ENCODE measurements at regions not wholly inside any gene's neighbourhood (a gene's known extent, or its start where the extent isn't known, plus 50 kb on each side); places are given as distances from the start of the nearest gene placed in this dataset.
"Not testable (repeated sequence)": the region's sequence is repeated elsewhere in the genome, so short reads cannot be mapped to it uniquely, and the experiment has no call there.

- H3K27me3 ChIP-seq (ENCODE audit: control insufficient read depth in 3 of 3, insufficient read depth in 3 of 3, low read depth in 1 of 3, low read length in 3 of 3); H4K91ac ChIP-seq (ENCODE audit: low read depth, low read length, poor library complexity); H2AFZ ChIP-seq (ENCODE audit: low read length); H3K4me1 ChIP-seq (ENCODE audit: control insufficient read depth in 2 of 2, insufficient read depth in 1 of 2, low read depth in 1 of 2, low read length in 2 of 2); H3K27ac ChIP-seq (replicated peaks; ENCODE audit: low read length); H3K4ac ChIP-seq (ENCODE audit: low read length); H2BK12ac ChIP-seq (ENCODE audit: low read length); H3K14ac ChIP-seq (ENCODE audit: low read length); H3K4me3 ChIP-seq (ENCODE audit: low read length in 2 of 2); DNase-seq (ENCODE audit: low spot score); H2BK5ac ChIP-seq (ENCODE audit: low read length); H2BK120ac ChIP-seq (ENCODE audit: low read depth, low read length); H2AK5ac ChIP-seq (ENCODE audit: low read depth, low read length); H3K4me2 ChIP-seq (ENCODE audit: insufficient read depth, low read length, poor library complexity, severe bottlenecking); H3K9ac ChIP-seq (ENCODE audit: low read depth, low read length, poor library complexity); H4K8ac ChIP-seq (ENCODE audit: low read depth, low read length); H3K79me1 ChIP-seq (ENCODE audit: low read depth, low read length); H3K36me3 ChIP-seq (replicated peaks in 1 of 2; ENCODE audit: control insufficient read depth in 2 of 2, insufficient read depth in 2 of 2, low read length in 2 of 2); H3K23ac ChIP-seq (ENCODE audit: low read depth, low read length, poor library complexity); H2BK15ac ChIP-seq (ENCODE audit: low read length); H3K18ac ChIP-seq (ENCODE audit: low read length): not testable (repeated sequence)
- whole genome bisulfite sequencing, 2 donors (ENCODE audit: extremely low coverage in 2 of 2, insufficient read length in 2 of 2, insufficient replicate concordance in 1 of 2) = no CpG with 5 or more reads among the region's 18 CpGs
- peaks cover 0 to 12% of the 10 kb centered on the region in 2 donors for H3K9me3 ChIP-seq (replicated peaks in 1 of 2; ENCODE audit: control insufficient read depth in 2 of 2, insufficient read depth in 1 of 2, low read depth in 1 of 2, low read length in 2 of 2)
Observed at GRCh38 chr9:61668201-61668600, 478.4 kb downstream of the SPATA31A7 start.

- no peak for DNase-seq (ENCODE audit: low spot score)
- H3K4ac ChIP-seq (ENCODE audit: low read length) = no peak overlapping the region
- H4K91ac ChIP-seq (ENCODE audit: low read depth, low read length, poor library complexity) = no peak overlapping the region
- H2BK15ac ChIP-seq (ENCODE audit: low read length) = no peak overlapping the region
- no peaks in the 10 kb centered on the region for H3K79me1 ChIP-seq (ENCODE audit: low read depth, low read length)
- no peak overlapping the region for H2BK120ac ChIP-seq (ENCODE audit: low read depth, low read length)
- no peak overlapping the region for H3K18ac ChIP-seq (ENCODE audit: low read length)
- no peak overlapping the region for H2BK12ac ChIP-seq (ENCODE audit: low read length)
- H2AK5ac ChIP-seq (ENCODE audit: low read depth, low read length) = no peak overlapping the region
- no peak overlapping the region for H3K4me3 ChIP-seq (ENCODE audit: low read length in 2 of 2)
- H3K23ac ChIP-seq (ENCODE audit: low read depth, low read length, poor library complexity) = no peak overlapping the region
- no peak overlapping the region for H3K9ac ChIP-seq (ENCODE audit: low read depth, low read length, poor library complexity)
- no peak overlapping the region for H3K4me2 ChIP-seq (ENCODE audit: insufficient read depth, low read length, poor library complexity, severe bottlenecking)
- H2AFZ ChIP-seq (ENCODE audit: low read length) = no peak overlapping the region
- H3K4me1 ChIP-seq (ENCODE audit: control insufficient read depth in 2 of 2, insufficient read depth in 1 of 2, low read depth in 1 of 2, low read length in 2 of 2) = no peaks in the 10 kb centered on the region
- H3K14ac ChIP-seq (ENCODE audit: low read length) = no peak overlapping the region
- H3K9me3 ChIP-seq (replicated peaks in 1 of 2; ENCODE audit: control insufficient read depth in 2 of 2, insufficient read depth in 1 of 2, low read depth in 1 of 2, low read length in 2 of 2) = peaks cover 0 to 14% of the 10 kb centered on the region in 2 donors
- no CpG with 5 or more reads among the region's 14 CpGs for WGBS, 2 donors (ENCODE audit: extremely low coverage in 2 of 2, insufficient read length in 2 of 2, insufficient replicate concordance in 1 of 2)
- no peak overlapping the region for H2BK5ac ChIP-seq (ENCODE audit: low read length)
- H3K27ac ChIP-seq (replicated peaks; ENCODE audit: low read length) = no peak overlapping the region
- no peaks in the 10 kb centered on the region for H3K27me3 ChIP-seq (ENCODE audit: control insufficient read depth in 3 of 3, insufficient read depth in 3 of 3, low read depth in 1 of 3, low read length in 3 of 3)
- H3K36me3 ChIP-seq (replicated peaks in 1 of 2; ENCODE audit: control insufficient read depth in 2 of 2, insufficient read depth in 2 of 2, low read length in 2 of 2) = no peaks in the 10 kb centered on the region
- H4K8ac ChIP-seq (ENCODE audit: low read depth, low read length) = no peak overlapping the region
Observed at GRCh38 chr9:61668846-61669245, 479.0 kb downstream of the SPATA31A7 start.

GRCh38 chr9:61669352-61669751 lies 479.5 kb downstream of the SPATA31A7 start:
- H2AFZ ChIP-seq (ENCODE audit: low read length) = no peak overlapping the region
- H3K36me3 ChIP-seq (replicated peaks in 1 of 2; ENCODE audit: control insufficient read depth in 2 of 2, insufficient read depth in 2 of 2, low read length in 2 of 2) = no peaks in the 10 kb centered on the region
- H3K4me2 ChIP-seq (ENCODE audit: insufficient read depth, low read length, poor library complexity, severe bottlenecking) = no peak overlapping the region
- no peak overlapping the region for H3K4me3 ChIP-seq (ENCODE audit: low read length in 2 of 2)
- H4K8ac ChIP-seq (ENCODE audit: low read depth, low read length) = no peak overlapping the region
- no peaks in the 10 kb centered on the region for H3K4me1 ChIP-seq (ENCODE audit: control insufficient read depth in 2 of 2, insufficient read depth in 1 of 2, low read depth in 1 of 2, low read length in 2 of 2)
- no peak overlapping the region for H2BK120ac ChIP-seq (ENCODE audit: low read depth, low read length)
- DNase-seq (ENCODE audit: low spot score) = no peak
- no peak overlapping the region for H2BK12ac ChIP-seq (ENCODE audit: low read length)
- H3K14ac ChIP-seq (ENCODE audit: low read length) = no peak overlapping the region
- no peak overlapping the region for H3K23ac ChIP-seq (ENCODE audit: low read depth, low read length, poor library complexity)
- WGBS, 2 donors (ENCODE audit: extremely low coverage in 2 of 2, insufficient read length in 2 of 2, insufficient replicate concordance in 1 of 2) = no CpG with 5 or more reads among the region's 16 CpGs
- H3K27ac ChIP-seq (replicated peaks; ENCODE audit: low read length) = no peak overlapping the region
- H4K91ac ChIP-seq (ENCODE audit: low read depth, low read length, poor library complexity) = no peak overlapping the region
- H3K4ac ChIP-seq (ENCODE audit: low read length) = no peak overlapping the region
- H3K79me1 ChIP-seq (ENCODE audit: low read depth, low read length) = no peaks in the 10 kb centered on the region
- no peak overlapping the region for H3K9ac ChIP-seq (ENCODE audit: low read depth, low read length, poor library complexity)
- H3K27me3 ChIP-seq (ENCODE audit: control insufficient read depth in 3 of 3, insufficient read depth in 3 of 3, low read depth in 1 of 3, low read length in 3 of 3) = no peaks in the 10 kb centered on the region
- no peak overlapping the region for H2BK15ac ChIP-seq (ENCODE audit: low read length)
- H2BK5ac ChIP-seq (ENCODE audit: low read length) = no peak overlapping the region
- H2AK5ac ChIP-seq (ENCODE audit: low read depth, low read length) = no peak overlapping the region
- no peak overlapping the region for H3K18ac ChIP-seq (ENCODE audit: low read length)
- H3K9me3 ChIP-seq (replicated peaks in 1 of 2; ENCODE audit: control insufficient read depth in 2 of 2, insufficient read depth in 1 of 2, low read depth in 1 of 2, low read length in 2 of 2) = peaks cover 0 to 14% of the 10 kb centered on the region in 2 donors

- not testable (repeated sequence) for H3K4me2 ChIP-seq (ENCODE audit: insufficient read depth, low read length, poor library complexity, severe bottlenecking); H3K4me3 ChIP-seq (ENCODE audit: low read length in 2 of 2); H3K27me3 ChIP-seq (ENCODE audit: control insufficient read depth in 3 of 3, insufficient read depth in 3 of 3, low read depth in 1 of 3, low read length in 3 of 3); H4K8ac ChIP-seq (ENCODE audit: low read depth, low read length); H3K4ac ChIP-seq (ENCODE audit: low read length); H2BK120ac ChIP-seq (ENCODE audit: low read depth, low read length); H3K27ac ChIP-seq (replicated peaks; ENCODE audit: low read length); H3K9ac ChIP-seq (ENCODE audit: low read depth, low read length, poor library complexity); H3K4me1 ChIP-seq (ENCODE audit: control insufficient read depth in 2 of 2, insufficient read depth in 1 of 2, low read depth in 1 of 2, low read length in 2 of 2); H2AK5ac ChIP-seq (ENCODE audit: low read depth, low read length); H2BK12ac ChIP-seq (ENCODE audit: low read length); H3K79me1 ChIP-seq (ENCODE audit: low read depth, low read length); H2BK15ac ChIP-seq (ENCODE audit: low read length); DNase-seq (ENCODE audit: low spot score); H4K91ac ChIP-seq (ENCODE audit: low read depth, low read length, poor library complexity); H3K23ac ChIP-seq (ENCODE audit: low read depth, low read length, poor library complexity); H3K14ac ChIP-seq (ENCODE audit: low read length); H2BK5ac ChIP-seq (ENCODE audit: low read length); H2AFZ ChIP-seq (ENCODE audit: low read length); H3K36me3 ChIP-seq (replicated peaks in 1 of 2; ENCODE audit: control insufficient read depth in 2 of 2, insufficient read depth in 2 of 2, low read length in 2 of 2); H3K18ac ChIP-seq (ENCODE audit: low read length)
- peaks cover 0 to 16% of the 10 kb centered on the region in 2 donors for H3K9me3 ChIP-seq (replicated peaks in 1 of 2; ENCODE audit: control insufficient read depth in 2 of 2, insufficient read depth in 1 of 2, low read depth in 1 of 2, low read length in 2 of 2)
- no CpG with 5 or more reads among the region's 45 CpGs for whole genome bisulfite sequencing, 2 donors (ENCODE audit: extremely low coverage in 2 of 2, insufficient read length in 2 of 2, insufficient replicate concordance in 1 of 2)
Observed at GRCh38 chr9:61669831-61670505, 480.1 kb downstream of the SPATA31A7 start.
